SK-N-SH treated with all-trans-retinoic acid at 6 μM for 48 hours (cell line): ENCODE measurements at regions not wholly inside any gene's neighbourhood (a gene's known extent, or its start where the extent isn't known, plus 50 kb on each side); places are given as distances from the start of the nearest gene placed in this dataset.

ENCODE experiments used
- ATAC-seq: fragments of 200-7000 bp; cut with Tn5 transposase; 3 replicates; pipeline ENCODE4 v1.9.1; 2020; ENCODE audit warnings: mild to moderate bottlenecking, moderate library complexity
- ARNTL ChIP-seq: fragments of 450-650 bp; formaldehyde crosslinking; IDR thresholded peaks from 2 replicates; pipeline ENCODE4 v1.5.0; 2020; ENCODE audit warnings: low read depth, mild to moderate bottlenecking, moderate library complexity, borderline replicate concordance
- BACH2 ChIP-seq: fragments of 250-450 bp; sonication (Bioruptor Pico); IDR thresholded peaks from 2 replicates; pipeline ENCODE4 v1.9.0; 2021; ENCODE audit warnings: mild to moderate bottlenecking, borderline replicate concordance
- ESRRG ChIP-seq: fragments of 250-450 bp; sonication (Bioruptor Pico); IDR thresholded peaks from 2 replicates; pipeline ENCODE4 v1.6.1; 2021; ENCODE audit warnings: mild to moderate bottlenecking
- GLIS3 ChIP-seq: fragments of 250-450 bp; sonication (Bioruptor Pico); IDR thresholded peaks from 2 replicates; pipeline ENCODE4 v1.5.0; 2020; ENCODE audit warnings: mild to moderate bottlenecking, moderate library complexity
- ISL1 ChIP-seq: fragments of 250-450 bp; sonication (Bioruptor Pico); IDR thresholded peaks from 2 replicates; pipeline ENCODE4 v2.1.2; 2022; ENCODE audit warnings: mild to moderate bottlenecking, moderate library complexity
- PATZ1 ChIP-seq: fragments of 250-450 bp; sonication (Bioruptor Pico); IDR thresholded peaks from 2 replicates; pipeline ENCODE4 v1.8.0; 2020; ENCODE audit warnings: mild to moderate bottlenecking, moderate library complexity, borderline replicate concordance
- POU6F1 ChIP-seq: fragments of 250-450 bp; sonication (Bioruptor Pico); IDR thresholded peaks from 2 replicates; pipeline ENCODE4 v1.8.0; 2021; ENCODE audit warnings: low read depth, mild to moderate bottlenecking, moderate library complexity, borderline replicate concordance
- PPARA ChIP-seq: fragments of 250-450 bp; sonication (Bioruptor Pico); IDR thresholded peaks from 2 replicates; pipeline ENCODE4 v1.5.0; 2020; ENCODE audit warnings: mild to moderate bottlenecking, borderline replicate concordance
- RARB ChIP-seq: fragments of 250-450 bp; sonication (Bioruptor Pico); IDR thresholded peaks from 2 replicates; pipeline ENCODE4 v1.8.0; 2021; ENCODE audit warnings: mild to moderate bottlenecking, moderate library complexity
- TCF4 ChIP-seq: fragments of 250-450 bp; sonication (Bioruptor Pico); IDR thresholded peaks from 2 replicates; pipeline ENCODE4 v1.8.0; 2021; ENCODE audit warnings: mild to moderate bottlenecking, moderate library complexity, borderline replicate concordance
- TOX ChIP-seq: fragments of 250-450 bp; sonication (Bioruptor Pico); IDR thresholded peaks from 2 replicates; pipeline ENCODE4 v1.8.0; 2021; ENCODE audit warnings: mild to moderate bottlenecking, moderate library complexity, borderline replicate concordance
- TSHZ2 ChIP-seq: fragments of 250-450 bp; sonication (Bioruptor Pico); IDR thresholded peaks from 2 replicates; pipeline ENCODE4 v1.5.0; 2020; ENCODE audit warnings: mild to moderate bottlenecking, moderate library complexity
- ZFP30 ChIP-seq: fragments of 450-650 bp; formaldehyde crosslinking; IDR thresholded peaks from 2 replicates; pipeline ENCODE4 v1.5.0; 2022; ENCODE audit warnings: mild to moderate bottlenecking, moderate library complexity
- ZNF565 ChIP-seq: fragments of 450-650 bp; formaldehyde crosslinking; conservative IDR thresholded peaks from 2 replicates; pipeline ENCODE4 v1.5.0; 2020; ENCODE audit warnings: low read depth, mild to moderate bottlenecking, moderate library complexity
- ZNF70 ChIP-seq: fragments of 450-650 bp; formaldehyde crosslinking; IDR thresholded peaks from 2 replicates; pipeline ENCODE4 v1.5.0; 2020; ENCODE audit warnings: mild to moderate bottlenecking, moderate library complexity
- ZNF8 ChIP-seq: fragments of 450-650 bp; formaldehyde crosslinking; IDR thresholded peaks from 2 replicates; pipeline ENCODE4 v1.5.0; 2020; ENCODE audit warnings: mild to moderate bottlenecking, moderate library complexity
- TF ChIP-seq, protein P1 (sequence below): fragments of 250-450 bp; sonication (Bioruptor Pico); IDR thresholded peaks from 2 replicates; pipeline ENCODE4 v1.5.1; 2020; ENCODE audit warnings: low read depth, mild to moderate bottlenecking, moderate library complexity
- TF ChIP-seq, protein P2 (sequence below): fragments of 250-450 bp; sonication (Bioruptor Pico); IDR thresholded peaks from 2 replicates; pipeline ENCODE4 v1.5.1; 2021; ENCODE audit warnings: mild to moderate bottlenecking, moderate library complexity

- no peak for TF ChIP-seq ARNTL
- peak; percentile 93 for TF ChIP-seq ZNF8 (CRISPR knock-in tag)
- TF ChIP-seq, all 23 proteins: peak for 1
- no peak for ATAC-seq
Observed at GRCh38 chr11:121721448-121721847, 268.7 kb upstream of the SORL1-AS1 start.

DNA sequence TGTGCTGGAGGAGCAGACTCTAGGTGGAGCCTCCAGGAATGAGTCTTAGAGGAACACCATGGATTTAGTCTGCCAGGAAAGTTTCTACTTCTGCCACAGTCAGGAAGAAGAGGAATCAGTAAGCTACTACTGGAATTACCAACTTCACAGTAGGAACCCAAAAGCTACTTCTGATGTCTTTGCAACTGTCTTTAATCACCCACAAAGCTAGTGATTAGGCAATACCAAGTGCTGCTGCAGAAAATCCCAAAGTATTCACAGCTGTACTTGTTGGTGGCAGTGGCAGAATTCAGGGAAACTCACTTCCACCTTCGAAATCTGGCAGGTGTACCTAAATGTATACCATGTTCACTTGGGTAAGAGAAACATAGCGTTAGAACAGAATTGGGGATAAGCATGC, 264.5 kb upstream of the SORL1-AS1 start:
- TF ChIP-seq TSHZ2 = no peak
- TF ChIP-seq ESRRG (CRISPR knock-in tag) = no peak
- TF ChIP-seq ZFP30 (CRISPR knock-in tag) = no peak
- TF ChIP-seq, protein P1, sequence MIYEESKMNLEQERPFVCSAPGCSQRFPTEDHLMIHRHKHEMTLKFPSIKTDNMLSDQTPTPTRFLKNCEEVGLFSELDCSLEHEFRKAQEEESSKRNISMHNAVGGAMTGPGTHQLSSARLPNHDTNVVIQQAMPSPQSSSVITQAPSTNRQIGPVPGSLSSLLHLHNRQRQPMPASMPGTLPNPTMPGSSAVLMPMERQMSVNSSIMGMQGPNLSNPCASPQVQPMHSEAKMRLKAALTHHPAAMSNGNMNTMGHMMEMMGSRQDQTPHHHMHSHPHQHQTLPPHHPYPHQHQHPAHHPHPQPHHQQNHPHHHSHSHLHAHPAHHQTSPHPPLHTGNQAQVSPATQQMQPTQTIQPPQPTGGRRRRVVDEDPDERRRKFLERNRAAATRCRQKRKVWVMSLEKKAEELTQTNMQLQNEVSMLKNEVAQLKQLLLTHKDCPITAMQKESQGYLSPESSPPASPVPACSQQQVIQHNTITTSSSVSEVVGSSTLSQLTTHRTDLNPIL (CRISPR knock-in tag) = no peak
- TF ChIP-seq, protein P2, sequence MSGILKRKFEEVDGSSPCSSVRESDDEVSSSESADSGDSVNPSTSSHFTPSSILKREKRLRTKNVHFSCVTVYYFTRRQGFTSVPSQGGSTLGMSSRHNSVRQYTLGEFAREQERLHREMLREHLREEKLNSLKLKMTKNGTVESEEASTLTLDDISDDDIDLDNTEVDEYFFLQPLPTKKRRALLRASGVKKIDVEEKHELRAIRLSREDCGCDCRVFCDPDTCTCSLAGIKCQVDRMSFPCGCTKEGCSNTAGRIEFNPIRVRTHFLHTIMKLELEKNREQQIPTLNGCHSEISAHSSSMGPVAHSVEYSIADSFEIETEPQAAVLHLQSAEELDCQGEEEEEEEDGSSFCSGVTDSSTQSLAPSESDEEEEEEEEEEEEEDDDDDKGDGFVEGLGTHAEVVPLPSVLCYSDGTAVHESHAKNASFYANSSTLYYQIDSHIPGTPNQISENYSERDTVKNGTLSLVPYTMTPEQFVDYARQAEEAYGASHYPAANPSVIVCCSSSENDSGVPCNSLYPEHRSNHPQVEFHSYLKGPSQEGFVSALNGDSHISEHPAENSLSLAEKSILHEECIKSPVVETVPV (CRISPR knock-in tag) = no peak
- TF ChIP-seq GLIS3 (CRISPR knock-in tag) = no peak
- TF ChIP-seq ZNF565 (CRISPR knock-in tag) = no peak
- no peak for TF ChIP-seq ISL1 (CRISPR knock-in tag)
- no peak for TF ChIP-seq TCF4 (CRISPR knock-in tag)
- no peak for ATAC-seq

DNA sequence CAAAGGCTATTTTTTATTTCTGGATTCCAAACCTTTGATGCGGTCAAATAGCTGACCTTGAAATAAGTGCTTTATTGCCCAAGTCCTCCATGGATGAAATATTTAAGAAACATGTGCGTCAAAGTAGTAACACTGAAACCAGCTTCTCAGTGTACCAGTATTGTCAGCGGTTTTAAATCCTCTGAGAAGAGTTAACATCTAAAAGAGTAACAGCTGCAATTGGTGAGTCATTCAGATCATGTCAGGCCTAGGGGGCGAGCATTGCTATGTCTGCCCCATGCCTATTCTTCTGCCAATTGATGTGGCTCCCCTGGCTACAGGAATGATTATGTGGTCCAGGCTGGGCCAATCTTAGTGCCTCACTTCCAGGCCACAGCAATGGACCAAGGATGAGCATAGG, 263.3 kb upstream of the SORL1-AS1 start:
- TF ChIP-seq TSHZ2 (no peak), BACH2 (CRISPR knock-in tag) (no peak), POU6F1 (CRISPR knock-in tag) (no peak), PATZ1 (CRISPR knock-in tag) (no peak), ARNTL (no peak), PPARA (CRISPR knock-in tag) (no peak), RARB (no peak), TOX (CRISPR knock-in tag) (no peak), ISL1 (CRISPR knock-in tag) (no peak), ZNF8 (CRISPR knock-in tag) (no peak), ZNF565 (CRISPR knock-in tag) (no peak), ZFP30 (CRISPR knock-in tag) (no peak), ZNF70 (no peak)
- TF ChIP-seq, protein P2 (CRISPR knock-in tag) = no peak
- ATAC-seq = no peak; the same call in 2 of the 3 replicates
